Upper lobe of left lung (tissue), 6 donors: ENCODE measurements at regions not wholly inside any gene's neighbourhood (a gene's known extent, or its start where the extent isn't known, plus 50 kb on each side); places are given as distances from the start of the nearest gene placed in this dataset.
A peak's percentile ranks its signal among the peaks of the same experiment; 100 is the strongest.

ENCODE experiments used
- ATAC-seq, 2 donors: fragments of 200-7000 bp; cut with Tn5 transposase; one replicate each; pipeline ENCODE4 v1.9.1; 2022; ENCODE audit warnings: mild to moderate bottlenecking in 2 of 2, moderate library complexity in 2 of 2; ENCODE audit not compliant: low FRiP score in 2 of 2
- DNase-seq, 2 donors: peaks; one replicate each; pipeline ENCODE4 v3.0.0-alpha.2; 2019 to 2020
- H3K27ac ChIP-seq, 4 donors: fragments of 200-600 bp; sonication (generic); one replicate each; pipeline ENCODE4 v1.5.1; 2016 to 2019
- H3K27me3 ChIP-seq, 4 donors: fragments of 200-600 bp; sonication (generic); one replicate each; pipeline ENCODE4 v1.5.1; 2017 to 2019
- H3K36me3 ChIP-seq, 4 donors: fragments of 200-600 bp; sonication (generic); one replicate each; pipeline ENCODE4 v1.5.1; 2016 to 2019
- H3K4me1 ChIP-seq, 4 donors: fragments of 200-600 bp; sonication (generic); one replicate each; pipeline ENCODE4 v1.5.1; 2018 to 2019
- H3K4me3 ChIP-seq, 4 donors: fragments of 200-600 bp; sonication (generic); one replicate each; pipeline ENCODE4 v1.5.1; 2017 to 2019; ENCODE audit warnings: mild to moderate bottlenecking in 2 of 4, moderate library complexity in 1 of 4
- H3K9me3 ChIP-seq, 4 donors: fragments of 200-600 bp; sonication (generic); one replicate each; pipeline ENCODE4 v1.5.1; 2018 to 2019
- EP300 ChIP-seq, 4 donors: sonication (generic); formaldehyde crosslinking; IDR thresholded peaks; one replicate each; pipeline ENCODE4 v1.5.1; 2017; ENCODE audit warnings: antibody characterized with exemption in 4 of 4, control low read depth in 2 of 4
- POLR2A ChIP-seq, 4 donors: fragments of 450-650 bp; IDR thresholded peaks; one replicate each; pipeline ENCODE4 v1.5.1; 2016 to 2017; ENCODE audit warnings: antibody characterized with exemption in 4 of 4, mild to moderate bottlenecking in 2 of 4
- POLR2AphosphoS5 ChIP-seq, 2 donors: sonication (generic); formaldehyde crosslinking; IDR thresholded peaks; one replicate each; pipeline ENCODE4 v1.5.1; 2017; ENCODE audit warnings: antibody characterized with exemption in 2 of 2
- WGBS, 2 donors: methylation state at CpG; one replicate each; pipeline ENCODE4 v1.1.5; 2017 to 2018; 5-methylcytosine and 5-hydroxymethylcytosine counted together
- TF ChIP-seq, protein P1 (sequence below), 6 experiments: fragments of 450-650 bp in 4 of 6; fragments of 200-600 bp in 2 of 6; sonication (generic) in 2 of 6; IDR thresholded peaks; one replicate each; pipeline ENCODE4 v1.5.1; 2016 to 2019; ENCODE audit warnings: antibody characterized with exemption in 6 of 6
- donor health status: DM: no; HTN: no; CAD: no; lungs with moderate emphysema.
- donor health status: DM: no; HTN: yes; CAD: no; lungs with severe emphysema.

DNA sequence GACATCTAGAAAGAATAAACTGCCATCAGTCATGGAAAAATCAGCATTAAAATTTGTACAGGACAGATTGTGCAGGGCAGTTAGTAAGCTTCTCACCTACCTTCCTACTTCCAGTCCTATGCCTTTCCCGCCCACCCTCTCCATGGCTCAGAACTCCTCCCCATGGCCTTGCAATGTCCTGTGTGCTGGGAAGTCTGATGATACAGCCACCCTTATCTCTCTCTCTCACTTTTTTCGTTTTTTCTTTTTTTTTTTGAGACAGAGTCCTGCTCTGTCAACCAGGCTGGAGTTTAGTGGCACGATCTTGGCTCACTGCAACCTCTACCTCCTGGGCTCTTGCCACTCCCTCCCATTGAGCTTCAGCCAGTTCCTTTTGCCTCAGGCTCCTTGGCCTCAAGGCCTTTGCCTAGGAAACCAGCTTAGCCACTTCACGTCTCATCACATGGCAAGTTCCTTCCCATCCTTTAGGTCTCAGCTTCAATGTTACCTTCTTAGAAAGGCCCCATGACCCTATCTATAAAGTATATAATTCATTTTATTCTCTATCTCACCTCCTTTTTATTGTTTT is 259.7 kb downstream of the NKX6-1 start:
- DNase-seq (no peak), ATAC-seq (no peak)
- Histone ChIP-seq H3K9me3 (no peaks in the 10 kb centered on the region), H3K27me3 (no peaks in the 10 kb centered on the region), H3K4me3 (no peak overlapping the region), H3K36me3 (no peaks in the 10 kb centered on the region), H3K27ac (no peak overlapping the region), H3K4me1 (no peaks in the 10 kb centered on the region)
- 73 to 74% methylated on average over 4 of the region's 4 CpGs for WGBS, 2 donors
- TF ChIP-seq, protein P1, sequence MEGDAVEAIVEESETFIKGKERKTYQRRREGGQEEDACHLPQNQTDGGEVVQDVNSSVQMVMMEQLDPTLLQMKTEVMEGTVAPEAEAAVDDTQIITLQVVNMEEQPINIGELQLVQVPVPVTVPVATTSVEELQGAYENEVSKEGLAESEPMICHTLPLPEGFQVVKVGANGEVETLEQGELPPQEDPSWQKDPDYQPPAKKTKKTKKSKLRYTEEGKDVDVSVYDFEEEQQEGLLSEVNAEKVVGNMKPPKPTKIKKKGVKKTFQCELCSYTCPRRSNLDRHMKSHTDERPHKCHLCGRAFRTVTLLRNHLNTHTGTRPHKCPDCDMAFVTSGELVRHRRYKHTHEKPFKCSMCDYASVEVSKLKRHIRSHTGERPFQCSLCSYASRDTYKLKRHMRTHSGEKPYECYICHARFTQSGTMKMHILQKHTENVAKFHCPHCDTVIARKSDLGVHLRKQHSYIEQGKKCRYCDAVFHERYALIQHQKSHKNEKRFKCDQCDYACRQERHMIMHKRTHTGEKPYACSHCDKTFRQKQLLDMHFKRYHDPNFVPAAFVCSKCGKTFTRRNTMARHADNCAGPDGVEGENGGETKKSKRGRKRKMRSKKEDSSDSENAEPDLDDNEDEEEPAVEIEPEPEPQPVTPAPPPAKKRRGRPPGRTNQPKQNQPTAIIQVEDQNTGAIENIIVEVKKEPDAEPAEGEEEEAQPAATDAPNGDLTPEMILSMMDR (IDR thresholded peaks at IDR 0.05): no peak
- TF ChIP-seq EP300 (IDR thresholded peaks at IDR 0.05) (no peak), POLR2AphosphoS5 (IDR thresholded peaks at IDR 0.05) (no peak), POLR2A (IDR thresholded peaks at IDR 0.05) (no peak)

DNA sequence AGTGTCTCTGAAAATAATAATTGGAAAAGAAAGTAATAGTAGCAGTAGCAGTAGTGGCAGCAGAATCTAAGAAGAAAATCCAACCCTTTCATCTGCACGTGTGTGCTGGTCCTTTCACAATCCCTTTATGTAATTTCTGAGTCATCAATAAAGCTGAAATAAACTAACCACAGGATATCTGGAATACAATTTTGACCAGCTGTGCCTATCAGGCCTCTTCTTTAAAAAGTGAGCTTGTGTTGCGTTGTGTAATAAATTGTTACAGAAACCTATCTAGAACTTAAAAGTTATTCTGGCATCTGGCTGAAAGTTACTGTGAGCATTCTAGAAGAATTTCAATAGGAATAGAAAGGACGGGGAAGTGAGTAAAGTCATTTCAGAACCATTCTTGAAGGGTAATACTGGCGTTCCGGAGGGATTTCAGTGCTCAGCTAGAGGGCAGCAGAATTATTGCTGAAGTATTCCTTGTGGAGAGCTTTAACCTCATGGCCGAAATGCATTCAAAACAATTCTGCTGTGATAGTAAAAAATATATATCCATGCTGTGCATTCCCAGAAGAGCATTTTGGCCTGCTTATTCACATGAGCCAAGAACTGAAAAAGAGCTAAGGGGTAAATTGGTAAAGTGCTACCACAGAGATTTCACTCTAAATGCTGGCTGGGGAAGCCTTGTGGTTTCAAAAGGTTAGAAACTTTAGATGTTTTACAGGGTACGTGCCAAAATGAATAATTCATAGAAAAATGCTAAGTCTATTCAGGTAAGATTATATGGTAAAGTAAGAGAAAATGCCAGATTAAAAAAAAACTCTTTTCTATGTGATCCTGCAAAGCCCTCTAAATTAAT is 260.6 kb downstream of the NKX6-1 start:
- Histone ChIP-seq H3K9me3 (no peaks in the 10 kb centered on the region), H3K4me1 (no peaks in the 10 kb centered on the region), H3K4me3 (no peak overlapping the region), H3K36me3 (no peaks in the 10 kb centered on the region), H3K27me3 (no peaks in the 10 kb centered on the region), H3K27ac (no peak overlapping the region)
- TF ChIP-seq POLR2AphosphoS5 (IDR thresholded peaks at IDR 0.05) (no peak), POLR2A (IDR thresholded peaks at IDR 0.05) (no peak)
- ATAC-seq: peak in 1 of 2 donors; percentile 74
- WGBS, 2 donors: 61 to 63% methylated on average over 7 of the region's 7 CpGs
- no peak for DNase-seq

DNA sequence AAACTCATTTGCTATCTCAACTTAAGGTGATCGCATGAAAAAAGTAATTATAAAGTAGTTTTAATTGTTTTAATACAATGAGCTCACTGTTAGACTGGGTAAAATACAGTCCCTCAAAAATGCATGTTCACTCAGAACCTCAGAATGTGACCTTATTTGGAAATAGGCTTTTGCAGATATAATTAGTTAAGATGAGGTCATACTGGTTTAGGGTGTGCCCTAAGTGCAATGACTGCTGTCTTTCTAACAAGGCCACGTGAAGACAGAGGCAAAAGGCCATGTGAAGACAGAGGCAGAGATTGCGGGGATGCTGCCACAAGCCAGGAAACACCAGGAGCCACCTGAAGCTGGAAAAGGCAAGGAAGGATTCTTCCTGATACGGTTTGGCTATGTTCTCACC is 262.1 kb downstream of the NKX6-1 start:
- Histone ChIP-seq H3K9me3 (no peaks in the 10 kb centered on the region), H3K27me3 (no peaks in the 10 kb centered on the region), H3K27ac (no peak overlapping the region), H3K4me1 (no peaks in the 10 kb centered on the region), H3K36me3 (no peaks in the 10 kb centered on the region), H3K4me3 (no peak overlapping the region)
- TF ChIP-seq POLR2A (IDR thresholded peaks at IDR 0.05) (no peak), POLR2AphosphoS5 (IDR thresholded peaks at IDR 0.05) (no peak), EP300 (IDR thresholded peaks at IDR 0.05) (no peak)
- TF ChIP-seq, protein P1 (IDR thresholded peaks at IDR 0.05): no peak
- 83 to 86% methylated on average over 4 of the region's 4 CpGs for WGBS, 2 donors
- no peak for DNase-seq
- ATAC-seq: no peak

DNA sequence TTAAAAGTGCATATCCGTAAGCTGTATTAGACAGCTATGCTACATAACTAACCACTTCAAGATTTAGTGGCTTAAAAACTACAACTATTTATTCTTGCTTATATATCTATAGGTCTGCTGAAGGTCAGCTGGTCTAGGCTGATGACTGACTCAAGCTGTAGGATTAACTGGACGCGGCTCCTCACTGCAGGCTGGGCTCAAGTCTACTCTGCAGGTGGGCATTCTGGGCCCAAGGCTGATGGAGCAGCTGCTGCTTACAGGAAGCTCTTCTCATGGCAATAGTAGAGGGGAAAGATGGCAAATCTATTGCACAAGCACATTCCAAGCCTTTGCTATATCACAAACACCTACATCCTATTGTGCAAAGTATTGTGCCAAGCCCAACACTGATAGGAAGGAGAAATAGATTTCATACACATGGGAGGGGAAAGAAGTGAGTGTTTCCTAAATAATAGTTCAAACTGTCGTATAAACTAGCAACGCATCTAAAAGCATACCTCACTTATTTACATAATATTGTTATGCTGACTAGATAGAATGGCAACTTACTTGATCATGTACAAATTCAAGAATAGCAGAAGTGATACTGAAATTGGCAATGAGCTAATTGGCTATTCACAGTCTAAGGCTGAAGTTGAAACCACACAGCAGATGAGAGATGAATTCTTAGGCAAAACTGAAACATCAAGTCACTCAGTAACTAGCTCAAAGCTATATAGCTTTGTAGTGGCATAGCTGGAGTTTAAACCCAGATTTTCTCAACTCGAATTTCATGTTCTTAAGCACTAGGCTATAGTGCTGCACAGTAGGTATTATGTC is 263.8 kb downstream of the NKX6-1 start:
- ATAC-seq (no peak), DNase-seq (no peak)
- no peak overlapping the region for H3K27ac ChIP-seq
- H3K4me1 ChIP-seq: no peaks in the 10 kb centered on the region
- H3K36me3 ChIP-seq: no peaks in the 10 kb centered on the region
- H3K27me3 ChIP-seq: no peaks in the 10 kb centered on the region
- no peak for TF ChIP-seq EP300 (IDR thresholded peaks at IDR 0.05)
- no peak overlapping the region for H3K4me3 ChIP-seq
- no peaks in the 10 kb centered on the region for H3K9me3 ChIP-seq
- 77 to 85% methylated on average over 6 of the region's 6 CpGs for WGBS, 2 donors

DNA sequence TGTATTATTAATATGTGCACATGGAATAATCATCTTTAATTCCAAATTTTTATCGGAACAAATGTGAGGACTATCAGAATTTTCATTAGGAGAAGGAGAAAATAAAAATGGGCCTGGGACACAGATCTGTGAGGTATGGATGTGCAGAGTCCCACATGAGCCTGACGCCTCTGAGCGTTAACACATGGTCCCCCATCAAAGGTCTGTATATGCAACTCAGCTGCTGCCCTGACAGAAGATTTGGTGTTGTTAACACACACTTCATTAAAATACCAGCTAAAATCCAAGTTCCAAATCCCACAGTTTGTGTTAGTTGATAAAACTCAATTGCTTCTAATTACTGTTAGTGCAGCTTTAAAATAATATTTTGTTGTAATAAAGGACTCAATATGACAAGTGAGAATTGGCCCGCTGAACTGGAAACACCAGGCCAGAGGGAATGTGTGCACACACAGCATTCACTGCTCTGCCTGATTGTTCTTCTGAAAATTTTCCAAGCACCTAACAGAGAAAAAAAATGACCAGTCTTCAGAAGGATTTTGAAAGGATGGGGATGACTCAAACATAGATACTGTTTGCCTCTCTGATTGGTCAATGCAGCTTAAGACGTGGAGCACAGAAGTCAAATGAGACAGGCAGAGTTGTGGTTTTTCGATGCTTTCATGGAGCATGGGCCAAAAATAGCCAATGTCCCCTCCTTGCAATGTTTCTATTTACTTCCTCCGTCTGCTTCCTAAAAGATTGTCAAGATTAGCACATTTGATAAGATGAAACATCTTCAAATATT is 266.6 kb downstream of the NKX6-1 start:
- no peak for TF ChIP-seq POLR2A (IDR thresholded peaks at IDR 0.05)
- no peak for TF ChIP-seq POLR2AphosphoS5 (IDR thresholded peaks at IDR 0.05)
- no peak for TF ChIP-seq EP300 (IDR thresholded peaks at IDR 0.05)
- TF ChIP-seq, protein P1 (IDR thresholded peaks at IDR 0.05): no peak
- WGBS, 2 donors: 51 to 58% methylated on average over 7 of the region's 7 CpGs
- ATAC-seq (peak in 1 of 2 donors; percentile 45), DNase-seq (no peak)
- Histone ChIP-seq H3K27ac (no peak overlapping the region), H3K27me3 (no peaks in the 10 kb centered on the region), H3K4me3 (no peak overlapping the region), H3K4me1 (no peaks in the 10 kb centered on the region), H3K9me3 (no peaks in the 10 kb centered on the region), H3K36me3 (no peaks in the 10 kb centered on the region)
